Ishikawa (cell line): ENCODE measurements at regions not wholly inside any gene's neighbourhood (a gene's known extent, or its start where the extent isn't known, plus 50 kb on each side); places are given as distances from the start of the nearest gene placed in this dataset.

Source experiments
- CEBPB ChIP-seq: IDR thresholded peaks from 2 replicates; pipeline ENCODE4 v1.6.1; 2012
- CREB1 ChIP-seq: IDR thresholded peaks from 2 replicates; pipeline ENCODE4 v1.6.1; 2012; ENCODE audit warnings: low read depth
- EGR1 ChIP-seq: IDR thresholded peaks from 2 replicates; pipeline ENCODE4 v1.6.1; 2012
- EP300 ChIP-seq: IDR thresholded peaks from 2 replicates; pipeline ENCODE4 v1.6.1; 2012; ENCODE audit warnings: borderline replicate concordance
- FOXM1 ChIP-seq: IDR thresholded peaks from 2 replicates; pipeline ENCODE4 v1.6.1; 2012; ENCODE audit warnings: low read depth, borderline replicate concordance
- NFIC ChIP-seq: IDR thresholded peaks from 2 replicates; pipeline ENCODE4 v1.6.1; 2012
- RAD21 ChIP-seq: IDR thresholded peaks from 2 replicates; pipeline ENCODE4 v1.6.1; 2012; ENCODE audit warnings: low read depth
- TAF1 ChIP-seq: IDR thresholded peaks from 2 replicates; pipeline ENCODE4 v1.6.1; 2012; ENCODE audit warnings: low read depth, mild to moderate bottlenecking
- TCF12 ChIP-seq: IDR thresholded peaks from 2 replicates; pipeline ENCODE4 v1.6.1; 2012; ENCODE audit warnings: low read depth
- TEAD4 ChIP-seq: IDR thresholded peaks from 2 replicates; pipeline ENCODE4 v1.6.1; 2012
- YY1 ChIP-seq: IDR thresholded peaks from 2 replicates; pipeline ENCODE4 v1.6.1; 2012; ENCODE audit warnings: low read depth
- ZBTB7A ChIP-seq: IDR thresholded peaks from 2 replicates; pipeline ENCODE4 v1.6.1; 2012; ENCODE audit warnings: low read depth
- TF ChIP-seq, protein P1 (sequence below): IDR thresholded peaks from 2 replicates; pipeline ENCODE4 v1.6.1; 2012; ENCODE audit warnings: low read depth, mild to moderate bottlenecking
- TF ChIP-seq, protein P2 (sequence below): IDR thresholded peaks from 2 replicates; pipeline ENCODE4 v1.6.1; 2012
- TF ChIP-seq, protein P3 (sequence below): IDR thresholded peaks from 2 replicates; pipeline ENCODE4 v1.6.1; 2012

DNA sequence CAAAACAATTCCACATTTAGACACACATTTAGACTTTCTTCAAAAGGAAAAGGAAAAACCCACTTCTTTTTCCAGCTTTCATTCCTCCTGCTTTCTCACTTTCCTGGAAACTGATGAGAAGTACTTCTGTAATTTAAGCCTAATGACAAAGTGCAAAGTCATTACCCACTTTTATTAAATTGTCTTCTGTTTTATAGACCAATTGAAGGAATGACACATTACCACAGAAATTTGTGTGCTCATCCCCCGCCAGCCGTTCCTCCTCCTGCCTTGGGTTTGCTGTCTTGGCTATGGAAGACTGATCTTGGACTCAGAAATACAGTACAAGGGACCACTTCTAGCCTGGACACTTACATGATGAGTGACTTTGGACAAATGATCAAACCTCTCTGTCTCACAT lies 717.8 kb downstream of the SORCS3 start:
- TF ChIP-seq CREB1 (no peak), EGR1 (no peak), FOXM1 (no peak), TAF1 (no peak), CEBPB (no peak)

DNA sequence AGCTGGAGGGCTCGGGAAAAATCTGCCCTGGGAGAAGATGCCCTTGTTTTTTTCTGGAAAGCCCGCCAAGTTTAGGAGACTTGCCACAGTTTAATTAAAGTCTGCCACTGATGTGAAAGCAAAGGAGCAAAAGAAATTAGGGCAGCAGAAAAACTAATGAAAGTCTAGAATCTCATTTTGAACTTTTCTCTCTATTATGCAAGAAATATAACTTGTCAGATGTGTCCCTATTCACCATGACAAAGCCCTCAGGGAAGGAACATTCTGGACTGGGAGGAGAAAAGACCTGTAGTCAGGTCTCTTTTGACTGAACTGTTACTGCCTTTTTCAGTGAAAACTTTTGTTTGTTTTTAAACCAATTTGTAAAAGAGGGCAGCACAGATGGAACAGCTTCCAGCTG lies 715.5 kb downstream of the SORCS3 start:
- TF ChIP-seq, protein P1, sequence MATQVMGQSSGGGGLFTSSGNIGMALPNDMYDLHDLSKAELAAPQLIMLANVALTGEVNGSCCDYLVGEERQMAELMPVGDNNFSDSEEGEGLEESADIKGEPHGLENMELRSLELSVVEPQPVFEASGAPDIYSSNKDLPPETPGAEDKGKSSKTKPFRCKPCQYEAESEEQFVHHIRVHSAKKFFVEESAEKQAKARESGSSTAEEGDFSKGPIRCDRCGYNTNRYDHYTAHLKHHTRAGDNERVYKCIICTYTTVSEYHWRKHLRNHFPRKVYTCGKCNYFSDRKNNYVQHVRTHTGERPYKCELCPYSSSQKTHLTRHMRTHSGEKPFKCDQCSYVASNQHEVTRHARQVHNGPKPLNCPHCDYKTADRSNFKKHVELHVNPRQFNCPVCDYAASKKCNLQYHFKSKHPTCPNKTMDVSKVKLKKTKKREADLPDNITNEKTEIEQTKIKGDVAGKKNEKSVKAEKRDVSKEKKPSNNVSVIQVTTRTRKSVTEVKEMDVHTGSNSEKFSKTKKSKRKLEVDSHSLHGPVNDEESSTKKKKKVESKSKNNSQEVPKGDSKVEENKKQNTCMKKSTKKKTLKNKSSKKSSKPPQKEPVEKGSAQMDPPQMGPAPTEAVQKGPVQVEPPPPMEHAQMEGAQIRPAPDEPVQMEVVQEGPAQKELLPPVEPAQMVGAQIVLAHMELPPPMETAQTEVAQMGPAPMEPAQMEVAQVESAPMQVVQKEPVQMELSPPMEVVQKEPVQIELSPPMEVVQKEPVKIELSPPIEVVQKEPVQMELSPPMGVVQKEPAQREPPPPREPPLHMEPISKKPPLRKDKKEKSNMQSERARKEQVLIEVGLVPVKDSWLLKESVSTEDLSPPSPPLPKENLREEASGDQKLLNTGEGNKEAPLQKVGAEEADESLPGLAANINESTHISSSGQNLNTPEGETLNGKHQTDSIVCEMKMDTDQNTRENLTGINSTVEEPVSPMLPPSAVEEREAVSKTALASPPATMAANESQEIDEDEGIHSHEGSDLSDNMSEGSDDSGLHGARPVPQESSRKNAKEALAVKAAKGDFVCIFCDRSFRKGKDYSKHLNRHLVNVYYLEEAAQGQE, result no peak
- TF ChIP-seq RAD21 (no peak), TEAD4 (no peak), NFIC (no peak), YY1 (no peak), TAF1 (no peak), ZBTB7A (no peak), CREB1 (no peak), TCF12 (no peak), FOXM1 (no peak), EP300 (no peak), EGR1 (no peak), CEBPB (no peak)
- TF ChIP-seq, protein P2, sequence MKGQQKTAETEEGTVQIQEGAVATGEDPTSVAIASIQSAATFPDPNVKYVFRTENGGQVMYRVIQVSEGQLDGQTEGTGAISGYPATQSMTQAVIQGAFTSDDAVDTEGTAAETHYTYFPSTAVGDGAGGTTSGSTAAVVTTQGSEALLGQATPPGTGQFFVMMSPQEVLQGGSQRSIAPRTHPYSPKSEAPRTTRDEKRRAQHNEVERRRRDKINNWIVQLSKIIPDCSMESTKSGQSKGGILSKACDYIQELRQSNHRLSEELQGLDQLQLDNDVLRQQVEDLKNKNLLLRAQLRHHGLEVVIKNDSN, result no peak
- TF ChIP-seq, protein P3, sequence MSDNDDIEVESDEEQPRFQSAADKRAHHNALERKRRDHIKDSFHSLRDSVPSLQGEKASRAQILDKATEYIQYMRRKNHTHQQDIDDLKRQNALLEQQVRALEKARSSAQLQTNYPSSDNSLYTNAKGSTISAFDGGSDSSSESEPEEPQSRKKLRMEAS, result no peak

DNA sequence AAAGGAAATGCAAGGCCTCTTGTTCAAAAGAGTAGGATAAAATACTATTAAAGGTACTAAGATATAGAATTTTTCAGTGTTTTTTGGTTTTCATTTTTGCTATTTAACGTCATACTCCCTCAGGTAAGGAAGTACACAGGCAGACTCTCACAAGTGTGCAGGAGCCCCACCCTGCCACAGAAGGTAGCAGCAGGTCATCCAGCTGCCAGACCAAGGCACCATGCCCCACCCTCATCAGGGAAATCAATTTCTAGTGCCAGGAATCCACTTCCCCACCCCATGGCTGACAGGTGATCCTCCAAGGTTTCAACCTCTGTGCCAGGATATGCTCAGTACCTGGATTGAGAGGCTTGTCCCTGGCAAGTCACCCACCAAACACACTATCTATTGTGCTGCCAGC lies 712.9 kb downstream of the SORCS3 start:
- TF ChIP-seq RAD21, result no peak
- no peak for TF ChIP-seq ZBTB7A
- no peak for TF ChIP-seq EP300
- TF ChIP-seq TCF12, result no peak
- TF ChIP-seq CEBPB, result no peak
- TF ChIP-seq, protein P1, result no peak
- TF ChIP-seq FOXM1, result no peak
- TF ChIP-seq EGR1, result no peak
- TF ChIP-seq YY1, result no peak
- TF ChIP-seq, protein P3, result no peak
- TF ChIP-seq NFIC, result no peak
- TF ChIP-seq CREB1, result no peak
- TF ChIP-seq TEAD4, result no peak
- no peak for TF ChIP-seq TAF1
- TF ChIP-seq, protein P2, result no peak

DNA sequence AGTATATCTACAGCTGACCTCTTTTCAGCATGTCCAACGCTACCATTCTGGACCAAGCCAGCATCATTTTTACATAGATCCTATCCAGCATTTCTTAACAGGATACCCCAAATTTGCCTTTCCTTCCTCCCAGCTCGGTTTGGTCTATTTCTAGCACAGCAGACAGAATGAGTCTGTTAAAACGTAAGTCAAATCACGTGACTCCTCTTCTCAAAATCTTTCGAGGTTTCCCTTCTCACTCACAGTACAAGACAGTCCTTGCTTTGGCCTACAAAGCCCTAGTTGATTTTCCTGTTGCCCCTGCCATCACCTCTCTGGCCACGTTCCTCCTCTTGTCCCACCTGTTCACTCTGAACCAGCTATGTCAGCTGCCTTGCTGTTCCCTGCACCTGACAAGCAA lies 711.7 kb downstream of the SORCS3 start:
- TF ChIP-seq EGR1 (no peak), EP300 (no peak), TEAD4 (no peak), ZBTB7A (no peak), TAF1 (no peak), RAD21 (no peak)

DNA sequence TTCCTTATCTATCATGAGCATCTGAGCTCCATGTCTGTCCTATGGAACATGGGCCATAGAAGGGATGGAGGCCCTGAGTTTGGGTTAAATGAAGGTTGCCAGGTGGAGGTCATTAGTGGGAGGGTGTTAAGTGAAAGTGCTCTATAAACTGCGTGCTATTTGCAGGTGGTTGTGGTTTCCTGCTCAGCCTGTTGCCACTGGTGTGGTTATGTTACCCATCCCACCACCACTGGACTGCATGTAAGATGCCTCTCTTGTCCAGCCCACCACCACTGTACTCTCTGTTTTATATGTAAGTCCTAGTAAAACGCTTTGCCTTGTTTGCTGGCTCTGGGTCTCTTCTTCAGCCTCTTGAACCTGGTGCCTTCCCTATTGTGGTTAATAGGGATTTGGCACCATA lies 711.2 kb downstream of the SORCS3 start:
- TF ChIP-seq EGR1, result no peak
- TF ChIP-seq, protein P2, result no peak
- no peak for TF ChIP-seq TAF1
- no peak for TF ChIP-seq YY1
- TF ChIP-seq ZBTB7A, result no peak
- no peak for TF ChIP-seq EP300
- no peak for TF ChIP-seq CEBPB
- TF ChIP-seq TEAD4, result no peak

DNA sequence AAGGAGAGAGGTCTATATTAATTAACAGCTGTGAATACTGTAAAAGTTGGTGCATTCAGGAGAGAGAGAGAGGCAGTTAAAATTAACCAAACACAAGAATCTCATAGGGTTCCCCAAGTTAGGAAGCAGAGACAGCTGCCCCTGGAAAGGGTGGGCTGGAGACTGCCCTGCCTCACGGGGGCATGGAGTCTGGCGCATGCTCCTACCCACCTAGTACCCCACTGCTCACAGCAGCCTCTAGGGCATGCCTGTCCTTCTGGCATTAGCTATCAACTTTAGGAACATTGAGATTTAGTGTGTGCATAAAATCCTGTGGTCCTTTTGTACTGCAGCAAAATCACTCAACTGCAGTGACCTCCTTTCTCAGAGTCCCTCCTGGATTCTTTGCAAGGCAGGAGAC lies 710.1 kb downstream of the SORCS3 start:
- TF ChIP-seq TCF12 (no peak), RAD21 (no peak)
- TF ChIP-seq, protein P1, result no peak
